ENCODE measurements at regions not wholly inside any gene's neighbourhood (a gene's known extent, or its start where the extent isn't known, plus 50 kb on each side); places are given as distances from the start of the nearest gene placed in this dataset.

GRCh38 chr12:127943481-127944210 lies 323.3 kb upstream of the TMEM132C start:
- TF ChIP-seq RAD21 (IDR thresholded peaks at IDR 0.05; ENCODE audit: insufficient read depth, low read depth, low read length) (no peak), CBX3 (IDR thresholded peaks at IDR 0.05; ENCODE audit: borderline replicate concordance, low read depth) (no peak), MAX (IDR thresholded peaks at IDR 0.05; ENCODE audit: low read depth, low read length) (no peak), PBX3 (IDR thresholded peaks at IDR 0.05; ENCODE audit: insufficient replicate concordance, low read depth, low read length) (no peak), E2F4 (IDR thresholded peaks at IDR 0.05; ENCODE audit: low read depth, low read length) (no peak), CTCF (IDR thresholded peaks at IDR 0.05 in 2 of 3, conservative IDR thresholded peaks at IDR 0.05 in 1 of 3; ENCODE audit: control insufficient read depth in 2 of 3, extremely low read depth in 1 of 3, insufficient read depth in 1 of 3, low read depth in 3 of 3, low read length in 3 of 3) (no peak), SRF (IDR thresholded peaks at IDR 0.05; ENCODE audit: low read depth in 2 of 2, low read length in 2 of 2) (no peak), RFX5 (IDR thresholded peaks at IDR 0.05; ENCODE audit: low read depth, low read length) (no peak), ZNF274 (IDR thresholded peaks at IDR 0.05; ENCODE audit: insufficient read depth, insufficient read length) (no peak), USF1 (IDR thresholded peaks at IDR 0.05; ENCODE audit: borderline replicate concordance, extremely low read length, insufficient read depth, low read depth, low read length) (no peak), SIN3A (IDR thresholded peaks at IDR 0.05; ENCODE audit: low read depth, low read length) (no peak), EP300 (IDR thresholded peaks at IDR 0.05; ENCODE audit: borderline replicate concordance in 1 of 2, control insufficient read depth in 1 of 2, low read depth in 2 of 2, low read length in 2 of 2) (no peak)
